ENCODE measurements at regions not wholly inside any gene's neighbourhood (a gene's known extent, or its start where the extent isn't known, plus 50 kb on each side); places are given as distances from the start of the nearest gene placed in this dataset.

GRCh38 chr20:19881080-19881840 lies 123.2 kb downstream of the RIN2 start:
- no peak overlapping the region for H2AFZ ChIP-seq (ENCODE audit: low read length)
- POLR2A ChIA-PET, result interaction anchor here (1.1 to 1.6 kb wide), 3 partner anchors 53 to 124 kb away, joined by 3 to 6 read pairs (median 3); no protein-coding TSS in a partner anchor
- intact Hi-C loops (cut with micrococcal nuclease; ENCODE audit: unreplicated experiment), result loop anchor here (2.0 kb wide), 1 partner anchor 130 kb away; no protein-coding TSS in a partner anchor
- H4K20me1 ChIP-seq (ENCODE audit: insufficient read depth, low read length), result no peaks in the 10 kb centered on the region
- H3K4me2 ChIP-seq (ENCODE audit: low read depth, low read length), result no peak overlapping the region
- peak overlapping the region; percentile 44 for H3K27ac ChIP-seq (ENCODE audit: extremely low read length, insufficient read depth, low read length)
- TSS peak; percentile 85 for BruUV-seq (replicated peaks)
- TF ChIP-seq ZNF770 (CRISPR knock-in tag; IDR thresholded peaks at IDR 0.05) (peak; percentile 65), ZNF574 (CRISPR knock-in tag; IDR thresholded peaks at IDR 0.05) (no peak), TEAD3 (CRISPR knock-in tag; optimal IDR thresholded peaks at IDR 0.05; ENCODE audit: borderline replicate concordance) (peak; percentile 11)
- H3K9me3 ChIP-seq (ENCODE audit: low read length), result no peaks in the 10 kb centered on the region
- no peaks in the 10 kb centered on the region for H3K79me2 ChIP-seq (ENCODE audit: insufficient read depth, low read length)
- no peaks in the 10 kb centered on the region for H3K36me3 ChIP-seq (replicated peaks in 1 of 2; ENCODE audit: control insufficient read depth in 1 of 2, insufficient read depth in 2 of 2, low read length in 2 of 2)
- ATAC-seq (no peak), DNase-seq (ENCODE audit: low spot score) (no peak), FAIRE-seq (no peak)
- no peak overlapping the region; the same call in 1 of the 2 replicates for H3K9ac ChIP-seq (ENCODE audit: insufficient read depth, low read depth, low read length)
- peaks cover 65% of the 10 kb centered on the region for H3K4me1 ChIP-seq (ENCODE audit: insufficient read depth, low read length)
- 75% methylated on average over 3 of the region's 3 CpGs for WGBS (ENCODE audit: low lambda C conversion rate)
- in situ Hi-C loops (cut with HindIII; ENCODE audit: extremely low pct_ligation_motif_present, low pct_unique_long_range_greater_than_20kb), result no loop called here
- no peaks in the 10 kb centered on the region for H3K27me3 ChIP-seq (ENCODE audit: control insufficient read depth in 1 of 2, insufficient read depth in 2 of 2, low read length in 2 of 2)
- CTCF ChIA-PET (ENCODE audit: low intra/inter-chr PET ratio, low total read pairs), result no interaction called here
- H3K4me3 ChIP-seq (replicated peaks in 1 of 3; ENCODE audit: insufficient read depth in 1 of 3, low read depth in 2 of 3, low read length in 3 of 3), result no peak overlapping the region

All from HepG2 (cell line).